OCI-LY1 (cell line): ENCODE measurements at regions not wholly inside any gene's neighbourhood (a gene's known extent, or its start where the extent isn't known, plus 50 kb on each side); places are given as distances from the start of the nearest gene placed in this dataset.

Experiments used
- H2AFZ ChIP-seq: fragments of 200-600 bp; sonication (generic), shearing (Covaris generic); 2 replicates; pipeline ENCODE4 v1.6.0; 2014; ENCODE audit warnings: antibody characterized with exemption, mild to moderate bottlenecking, low read length
- H3F3A ChIP-seq: fragments of 200-600 bp; sonication (generic), shearing (Covaris generic); 2 replicates; pipeline ENCODE4 v1.6.0; 2014; ENCODE audit warnings: mild to moderate bottlenecking, antibody characterized with exemption, low read length, moderate library complexity; ENCODE audit not compliant: insufficient read depth
- H3K27ac ChIP-seq: fragments of 200-600 bp; sonication (generic); 2 replicates; pipeline ENCODE4 v1.5.1; 2014; ENCODE audit warnings: low read length, mixed run types, mild to moderate bottlenecking, low read depth; ENCODE audit not compliant: poor library complexity, severe bottlenecking
- H3K27me3 ChIP-seq: fragments of 200-600 bp; sonication (generic); 2 replicates; pipeline ENCODE4 v1.6.0; 2014; ENCODE audit warnings: antibody characterized with exemption, mild to moderate bottlenecking, low read length, moderate library complexity; ENCODE audit not compliant: insufficient read depth
- H3K36me3 ChIP-seq: fragments of 200-600 bp; sonication (generic); 2 replicates; pipeline ENCODE4 v1.6.1; 2014; ENCODE audit warnings: mild to moderate bottlenecking, antibody characterized with exemption, low read length, moderate library complexity, mixed read lengths; ENCODE audit not compliant: insufficient read depth
- H3K4me1 ChIP-seq: fragments of 200-600 bp; sonication (generic); 2 replicates; pipeline ENCODE4 v1.5.1; 2014; ENCODE audit warnings: mild to moderate bottlenecking, low read length, moderate library complexity; ENCODE audit not compliant: insufficient read depth, severe bottlenecking
- H3K4me2 ChIP-seq: fragments of 200-600 bp; sonication (generic), shearing (Covaris generic); 2 replicates; pipeline ENCODE4 v1.6.1; 2014; ENCODE audit warnings: low read length
- H3K4me3 ChIP-seq: fragments of 200-600 bp; sonication (generic); 2 replicates; pipeline ENCODE4 v1.5.1; 2014; ENCODE audit warnings: low read length, low read depth, mild to moderate bottlenecking, mixed read lengths; ENCODE audit not compliant: poor library complexity, severe bottlenecking
- H3K79me2 ChIP-seq: fragments of 200-600 bp; shearing (Covaris generic); 2 replicates; pipeline ENCODE4 v1.6.1; 2016; ENCODE audit warnings: mixed run types, low read length, mixed read lengths; ENCODE audit not compliant: insufficient read depth
- H3K9ac ChIP-seq: fragments of 200-600 bp; sonication (generic), shearing (Covaris generic); 2 replicates; pipeline ENCODE4 v1.6.1; 2014; ENCODE audit warnings: mild to moderate bottlenecking, low read length, mixed read lengths
- H3K9me2 ChIP-seq: fragments of 200-600 bp; sonication (generic), shearing (Covaris generic); 2 replicates; pipeline ENCODE4 v1.6.1; 2014; ENCODE audit warnings: low read depth, mild to moderate bottlenecking, low read length, mixed read lengths
- H3K9me3 ChIP-seq: fragments of 200-600 bp; shearing (Covaris generic); 2 replicates; pipeline ENCODE4 v1.6.1; 2014; ENCODE audit warnings: low read length, mixed read lengths
- H4K20me1 ChIP-seq: fragments of 200-600 bp; sonication (generic), shearing (Covaris generic); 2 replicates; pipeline ENCODE4 v1.6.0; 2016; ENCODE audit warnings: mild to moderate bottlenecking, low read length; ENCODE audit not compliant: insufficient read depth
- CTCF ChIP-seq: fragments of 200-600 bp; sonication (generic), shearing (Covaris generic); IDR thresholded peaks from 2 replicates; pipeline ENCODE4 v1.5.1; 2017; ENCODE audit warnings: mild to moderate bottlenecking, antibody characterized with exemption, low read length, moderate library complexity, mixed read lengths
- EZH2 ChIP-seq: fragments of 200-600 bp; sonication (generic), shearing (Covaris generic); IDR thresholded peaks from 2 replicates; pipeline ENCODE4 v1.8.0; 2017; ENCODE audit warnings: borderline replicate concordance, mixed run types, mild to moderate bottlenecking, antibody characterized with exemption, low read length, moderate library complexity, mixed read lengths

GRCh38 chr4:138927072-138927471, 88.5 kb upstream of the NOCT start:
- no peak overlapping the region for H2AFZ ChIP-seq
- H3K4me1 ChIP-seq, result no peaks in the 10 kb centered on the region
- no peak overlapping the region for H3K4me2 ChIP-seq
- no peak overlapping the region for H3K9ac ChIP-seq
- no peaks in the 10 kb centered on the region for H3F3A ChIP-seq
- TF ChIP-seq EZH2, result no peak
- no peak for TF ChIP-seq CTCF
- H3K9me2 ChIP-seq, result no peaks in the 10 kb centered on the region
- no peaks in the 10 kb centered on the region for H3K27me3 ChIP-seq
- H3K79me2 ChIP-seq, result no peaks in the 10 kb centered on the region
- no peaks in the 10 kb centered on the region for H3K9me3 ChIP-seq
- no peak overlapping the region for H3K4me3 ChIP-seq
- H4K20me1 ChIP-seq, result no peaks in the 10 kb centered on the region
- no peak overlapping the region for H3K27ac ChIP-seq
- H3K36me3 ChIP-seq, result no peaks in the 10 kb centered on the region

GRCh38 chr4:138925495-138925894, 90.1 kb upstream of the NOCT start:
- Histone ChIP-seq H3K27ac (no peak overlapping the region), H4K20me1 (no peaks in the 10 kb centered on the region), H3K36me3 (no peaks in the 10 kb centered on the region), H3K79me2 (no peaks in the 10 kb centered on the region), H3K4me1 (no peaks in the 10 kb centered on the region), H3F3A (no peaks in the 10 kb centered on the region), H3K9me2 (no peaks in the 10 kb centered on the region), H3K27me3 (no peaks in the 10 kb centered on the region), H3K4me2 (no peak overlapping the region), H3K4me3 (no peak overlapping the region), H3K9me3 (no peaks in the 10 kb centered on the region), H2AFZ (no peak overlapping the region), H3K9ac (no peak overlapping the region)
- TF ChIP-seq EZH2, result no peak
- no peak for TF ChIP-seq CTCF

- H3K36me3 ChIP-seq, result no peaks in the 10 kb centered on the region
- H4K20me1 ChIP-seq, result no peaks in the 10 kb centered on the region
- no peak overlapping the region for H3K4me3 ChIP-seq
- no peak overlapping the region for H2AFZ ChIP-seq
- no peaks in the 10 kb centered on the region for H3K9me2 ChIP-seq
- peak; percentile 47 for TF ChIP-seq CTCF
- no peak for TF ChIP-seq EZH2
- H3K4me2 ChIP-seq, result no peak overlapping the region
- H3K79me2 ChIP-seq, result no peaks in the 10 kb centered on the region
- no peak overlapping the region for H3K9ac ChIP-seq
- H3K27ac ChIP-seq, result no peak overlapping the region
- H3F3A ChIP-seq, result no peaks in the 10 kb centered on the region
- H3K4me1 ChIP-seq, result no peaks in the 10 kb centered on the region
- no peaks in the 10 kb centered on the region for H3K9me3 ChIP-seq
- no peaks in the 10 kb centered on the region for H3K27me3 ChIP-seq
Measured at GRCh38 chr4:138919094-138919936, 96.3 kb upstream of the NOCT start.
